Loucy (cell line): ENCODE measurements at regions not wholly inside any gene's neighbourhood (a gene's known extent, or its start where the extent isn't known, plus 50 kb on each side); places are given as distances from the start of the nearest gene placed in this dataset.

Source experiments
- CTCF ChIP-seq: fragments of 200-600 bp; sonication (generic); conservative IDR thresholded peaks from 2 replicates; pipeline ENCODE4 v1.5.1; 2014; ENCODE audit warnings: mild to moderate bottlenecking, antibody characterized with exemption, low read length
- EZH2phosphoT487 ChIP-seq: fragments of 200-600 bp; IDR thresholded peaks from 2 replicates; pipeline ENCODE4 v1.6.1; 2018; ENCODE audit warnings: antibody characterized with exemption, mild to moderate bottlenecking, moderate library complexity, borderline replicate concordance

- TF ChIP-seq CTCF (no peak), EZH2phosphoT487 (no peak)
Measured at GRCh38 chr1:111565968-111566367, 53.6 kb upstream of the RAP1A start.
